Mammary epithelial cell (primary cell): ENCODE measurements at regions not wholly inside any gene's neighbourhood (a gene's known extent, or its start where the extent isn't known, plus 50 kb on each side); places are given as distances from the start of the nearest gene placed in this dataset.

Source experiments
- EZH2 ChIP-seq: IDR thresholded peaks from 2 replicates; pipeline ENCODE4 v1.6.1; 2012; ENCODE audit warnings: low read length, inconsistent platforms, borderline replicate concordance
- TF ChIP-seq, protein P1 (sequence below), 2 donors: IDR thresholded peaks in 1 of 2; conservative IDR thresholded peaks in 1 of 2; 2 replicates each; pipeline ENCODE4 v1.5.1; 2011 to 2012; ENCODE audit warnings: inconsistent platforms in 2 of 2, low read length in 2 of 2, mild to moderate bottlenecking in 2 of 2, control low read depth in 1 of 2, low read depth in 1 of 2; ENCODE audit not compliant: insufficient read depth in 1 of 2; ENCODE audit errors: extremely low read depth in 1 of 2

DNA sequence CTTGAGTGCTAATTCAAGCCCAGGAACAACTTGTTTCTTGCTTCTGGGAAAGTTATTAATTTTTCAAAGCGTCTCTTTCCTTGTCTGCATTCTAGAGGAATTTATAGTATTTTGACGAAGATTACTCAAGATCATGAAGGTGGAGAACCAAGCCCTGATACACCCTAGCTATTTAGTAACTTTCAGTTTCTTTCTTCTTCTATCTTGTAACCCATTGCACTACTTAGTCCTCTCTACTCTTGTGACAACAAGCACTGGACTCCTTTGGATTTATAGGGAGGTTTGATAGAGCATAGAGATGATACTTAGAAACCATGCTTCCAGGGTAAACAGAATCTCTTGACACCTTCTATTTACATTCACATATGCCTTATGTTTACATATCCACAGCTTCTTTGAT, 203.3 kb upstream of the GRM7 start:
- TF ChIP-seq, protein P1, sequence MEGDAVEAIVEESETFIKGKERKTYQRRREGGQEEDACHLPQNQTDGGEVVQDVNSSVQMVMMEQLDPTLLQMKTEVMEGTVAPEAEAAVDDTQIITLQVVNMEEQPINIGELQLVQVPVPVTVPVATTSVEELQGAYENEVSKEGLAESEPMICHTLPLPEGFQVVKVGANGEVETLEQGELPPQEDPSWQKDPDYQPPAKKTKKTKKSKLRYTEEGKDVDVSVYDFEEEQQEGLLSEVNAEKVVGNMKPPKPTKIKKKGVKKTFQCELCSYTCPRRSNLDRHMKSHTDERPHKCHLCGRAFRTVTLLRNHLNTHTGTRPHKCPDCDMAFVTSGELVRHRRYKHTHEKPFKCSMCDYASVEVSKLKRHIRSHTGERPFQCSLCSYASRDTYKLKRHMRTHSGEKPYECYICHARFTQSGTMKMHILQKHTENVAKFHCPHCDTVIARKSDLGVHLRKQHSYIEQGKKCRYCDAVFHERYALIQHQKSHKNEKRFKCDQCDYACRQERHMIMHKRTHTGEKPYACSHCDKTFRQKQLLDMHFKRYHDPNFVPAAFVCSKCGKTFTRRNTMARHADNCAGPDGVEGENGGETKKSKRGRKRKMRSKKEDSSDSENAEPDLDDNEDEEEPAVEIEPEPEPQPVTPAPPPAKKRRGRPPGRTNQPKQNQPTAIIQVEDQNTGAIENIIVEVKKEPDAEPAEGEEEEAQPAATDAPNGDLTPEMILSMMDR (conservative IDR thresholded peaks at IDR 0.05 in 1 of 2, IDR thresholded peaks at IDR 0.05 in 1 of 2; ENCODE audit: extremely low read depth in 1 of 2, insufficient read depth in 1 of 2, low read depth in 1 of 2, low read length in 2 of 2): no peak
- TF ChIP-seq EZH2: no peak
